T-cell (primary cell): ENCODE measurements at regions not wholly inside any gene's neighbourhood (a gene's known extent, or its start where the extent isn't known, plus 50 kb on each side); places are given as distances from the start of the nearest gene placed in this dataset.

Source experiments
- ATAC-seq, 4 experiments: fragments of 200-7000 bp in 3 of 4; fragments of 150-1000 bp in 1 of 4; cut with Tn5 transposase; replicated peaks in 1 of 4; 1 replicate in 3 of 4; 2 replicates in 1 of 4; pipeline ENCODE4 v1.10.0; 2021; ENCODE audit warnings: moderate library complexity in 3 of 4, mild to moderate bottlenecking in 2 of 4, moderate number of reproducible peaks in 1 of 4
- CTCF ChIA-PET, 2 donors: fragments of 300-600 bp; sonication (Branson Sonifier 250); formaldehyde crosslinking; loops; one replicate each; lab custom pipeline; 2022; ENCODE audit warnings: antibody characterized with exemption in 2 of 2; lab: Charles Lee
- POLR2A ChIA-PET, 2 donors: fragments of 300-600 bp; sonication (Branson Sonifier 250); formaldehyde crosslinking; loops; one replicate each; lab custom pipeline; 2022; ENCODE audit warnings: antibody characterized with exemption in 2 of 2; lab: Charles Lee
- DNase-seq, 35 experiments: peaks; one replicate each; pipeline versions ENCODE4 v3.0.0 to v3.0.0-alpha.2; 2013 to 2023
- H3K27ac ChIP-seq: one replicate; pipeline ENCODE4 v1.5.1; 2013; ENCODE audit warnings: low read length
- H3K27me3 ChIP-seq, 2 experiments: replicated peaks in 1 of 2; 1 replicate in 1 of 2; 2 replicates in 1 of 2; pipeline versions ENCODE4 v1.6.1 to v1.7.0; 2013; ENCODE audit warnings: low read length in 1 of 2, mixed read lengths in 1 of 2; ENCODE audit not compliant: control insufficient read depth in 2 of 2, insufficient read depth in 2 of 2; ENCODE audit errors: extremely low read depth in 1 of 2
- H3K36me3 ChIP-seq, 2 donors: 1 replicate in 1 of 2; 2 replicates in 1 of 2; pipeline versions ENCODE4 v1.6.1 to v1.7.0; 2013; ENCODE audit warnings: low read length in 1 of 2; ENCODE audit not compliant: control insufficient read depth in 2 of 2, insufficient read depth in 1 of 2; ENCODE audit errors: extremely low read depth in 1 of 2
- H3K4me1 ChIP-seq, 2 experiments: 1 replicate in 1 of 2; 2 replicates in 1 of 2; pipeline versions ENCODE4 v1.6.1 to v1.7.0; 2013; ENCODE audit warnings: low read length in 2 of 2, mixed read lengths in 1 of 2; ENCODE audit not compliant: insufficient read depth in 2 of 2, control insufficient read depth in 1 of 2; ENCODE audit errors: extremely low read depth in 1 of 2
- H3K4me3 ChIP-seq, 2 donors: 1 replicate in 1 of 2; 2 replicates in 1 of 2; pipeline versions ENCODE4 v1.5.1 to v1.7.0; 2013; ENCODE audit warnings: mild to moderate bottlenecking in 2 of 2, low read length in 1 of 2, moderate library complexity in 1 of 2; ENCODE audit not compliant: control insufficient read depth in 1 of 2; ENCODE audit errors: extremely low read depth in 1 of 2
- H3K9me3 ChIP-seq: 2 replicates; pipeline ENCODE4 v1.7.0; 2013
- H3K27ac Mint-ChIP-seq, 2 donors: one replicate each; pipeline ENCODE4 v1.8.0; 2020 to 2021; ENCODE audit warnings: mild to moderate bottlenecking in 2 of 2, mixed read lengths in 2 of 2
- H3K27me3 Mint-ChIP-seq, 2 donors: one replicate each; pipeline ENCODE4 v1.8.0; 2021 to 2022; ENCODE audit warnings: mixed read lengths in 2 of 2
- H3K36me3 Mint-ChIP-seq: one replicate; pipeline ENCODE4 v1.8.0; 2021; ENCODE audit warnings: mixed read lengths
- H3K4me1 Mint-ChIP-seq, 3 donors: one replicate each; pipeline ENCODE4 v1.8.0; 2020 to 2022; ENCODE audit warnings: mixed read lengths in 3 of 3, mild to moderate bottlenecking in 1 of 3
- H3K4me3 Mint-ChIP-seq, 3 donors: one replicate each; pipeline ENCODE4 v1.8.0; 2020 to 2022; ENCODE audit warnings: mild to moderate bottlenecking in 3 of 3, mixed read lengths in 3 of 3, moderate library complexity in 3 of 3
- H3K9me3 Mint-ChIP-seq, 3 donors: one replicate each; pipeline ENCODE4 v1.8.0; 2020 to 2022; ENCODE audit warnings: mixed read lengths in 3 of 3
- WGBS: methylation state at CpG from one replicate; pipeline ENCODE4 v1.1.5; 2013; ENCODE audit warnings: missing lambda C conversion rate; ENCODE audit not compliant: insufficient coverage; 5-methylcytosine and 5-hydroxymethylcytosine counted together

DNA sequence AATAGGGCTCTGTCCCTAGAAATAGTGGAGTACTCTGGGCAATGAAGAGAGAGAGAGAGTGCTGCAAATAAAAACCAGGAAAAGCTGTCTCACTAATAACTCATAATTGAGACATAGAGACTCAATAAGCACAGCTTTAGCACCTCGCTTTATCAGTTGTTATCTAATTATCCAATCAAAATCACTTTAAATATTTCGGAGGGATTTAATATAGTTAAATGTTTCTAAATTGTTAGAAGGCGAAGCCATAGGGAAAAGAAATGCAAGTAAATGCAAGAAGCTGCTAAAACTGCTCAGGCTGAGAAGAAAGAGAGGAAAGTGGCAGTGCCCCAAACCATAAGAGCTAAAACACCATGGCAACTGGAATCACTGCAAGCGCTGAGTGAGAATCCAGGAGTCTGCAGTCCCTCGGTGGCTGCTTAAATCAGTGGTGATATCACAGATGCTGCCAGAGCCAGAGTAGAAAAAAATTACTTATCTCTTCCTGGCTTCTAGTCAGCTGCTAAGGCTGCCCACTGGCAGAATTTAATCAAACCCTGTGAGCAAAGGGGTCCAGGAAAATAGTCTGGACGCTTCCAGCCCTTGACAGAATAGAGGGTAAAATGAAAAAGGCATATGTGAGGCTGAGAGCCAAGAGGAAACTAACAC is 150.4 kb upstream of the CHRM2 start:
- H3K4me1 Mint-ChIP-seq: no peaks in the 10 kb centered on the region
- ChIA-PET POLR2A (no interaction called here), CTCF (interaction anchor here in 1 of 2 donors (0.7 kb wide), 1 partner anchor 8 kb away, joined by 6 read pairs; no protein-coding TSS in a partner anchor)
- H3K27ac Mint-ChIP-seq: no peak overlapping the region
- H3K27me3 Mint-ChIP-seq: no peaks in the 10 kb centered on the region
- Histone ChIP-seq H3K4me1 (no peaks in the 10 kb centered on the region), H3K9me3 (no peaks in the 10 kb centered on the region), H3K36me3 (no peaks in the 10 kb centered on the region), H3K4me3 (no peak overlapping the region), H3K27ac (no peak overlapping the region), H3K27me3 (no peaks in the 10 kb centered on the region)
- no peak overlapping the region for H3K4me3 Mint-ChIP-seq
- H3K9me3 Mint-ChIP-seq: peaks cover 8 to 22% (median 20%) of the 10 kb centered on the region in 3 donors
- 90% methylated on average over 2 of the region's 6 CpGs for WGBS
- no peaks in the 10 kb centered on the region for H3K36me3 Mint-ChIP-seq
- ATAC-seq (no peak), DNase-seq (no peak)

DNA sequence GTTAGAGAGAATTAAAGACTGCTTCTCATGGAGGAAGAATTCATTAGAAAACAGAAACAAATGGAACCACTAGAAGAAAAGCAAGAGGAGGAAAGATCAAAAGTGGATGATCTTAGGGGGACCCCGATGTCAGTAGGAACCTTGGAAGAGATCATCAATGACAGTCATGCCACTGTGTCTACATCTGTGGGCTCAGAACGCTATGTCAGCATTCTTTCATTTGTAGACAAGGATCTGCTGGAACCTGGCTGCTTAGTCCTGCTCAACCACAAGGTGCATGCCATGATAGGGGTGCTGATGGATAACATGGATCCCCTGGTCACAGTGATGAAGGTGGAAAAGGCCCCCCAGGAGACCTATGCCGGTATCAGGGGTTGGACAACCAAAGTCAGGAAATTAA is 154.4 kb upstream of the CHRM2 start:
- Mint-ChIP-seq H3K4me1 (no peaks in the 10 kb centered on the region), H3K4me3 (no peak overlapping the region), H3K27ac (no peak overlapping the region), H3K36me3 (no peaks in the 10 kb centered on the region), H3K27me3 (no peaks in the 10 kb centered on the region), H3K9me3 (peaks cover 5 to 27% (median 19%) of the 10 kb centered on the region in 3 donors)
- no peak overlapping the region for H3K4me3 ChIP-seq
- DNase-seq (no peak), ATAC-seq (no peak)
- no peaks in the 10 kb centered on the region for H3K27me3 ChIP-seq
- WGBS: 82% methylated on average over 2 of the region's 3 CpGs
- ChIA-PET CTCF (no interaction called here), POLR2A (no interaction called here)
- no peaks in the 10 kb centered on the region for H3K9me3 ChIP-seq
- H3K27ac ChIP-seq: no peak overlapping the region
- no peaks in the 10 kb centered on the region for H3K4me1 ChIP-seq
- no peaks in the 10 kb centered on the region for H3K36me3 ChIP-seq

DNA sequence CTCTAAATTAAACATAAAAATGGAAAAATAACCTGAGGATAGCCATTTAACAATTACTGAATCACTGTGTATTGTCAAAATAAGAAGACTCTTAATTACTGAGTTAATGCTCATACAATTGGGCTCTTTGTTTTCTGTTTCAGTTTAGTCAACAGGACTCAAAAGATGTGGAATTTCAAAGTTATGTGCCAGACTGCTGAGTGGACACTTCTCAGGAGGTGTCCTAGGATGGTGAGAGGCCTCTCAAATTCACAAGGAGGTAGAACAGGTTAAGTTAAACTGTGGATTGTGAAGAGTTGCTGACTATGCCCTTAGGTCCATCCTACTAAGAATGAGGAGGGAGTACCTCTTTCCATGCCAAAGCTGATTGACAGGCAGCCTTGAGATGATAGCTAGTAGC is 157.7 kb upstream of the CHRM2 start:
- no peak overlapping the region for H3K4me3 ChIP-seq
- Mint-ChIP-seq H3K9me3 (peaks cover 9 to 20% (median 13%) of the 10 kb centered on the region in 3 donors), H3K4me3 (no peak overlapping the region), H3K27me3 (no peaks in the 10 kb centered on the region), H3K4me1 (no peaks in the 10 kb centered on the region), H3K36me3 (no peaks in the 10 kb centered on the region), H3K27ac (no peak overlapping the region)
- ATAC-seq (no peak), DNase-seq (no peak)
- no peak overlapping the region for H3K27ac ChIP-seq
- ChIA-PET POLR2A (no interaction called here), CTCF (no interaction called here)
- no peaks in the 10 kb centered on the region for H3K36me3 ChIP-seq
- no peaks in the 10 kb centered on the region for H3K4me1 ChIP-seq
- H3K27me3 ChIP-seq: no peaks in the 10 kb centered on the region
- H3K9me3 ChIP-seq: no peaks in the 10 kb centered on the region

DNA sequence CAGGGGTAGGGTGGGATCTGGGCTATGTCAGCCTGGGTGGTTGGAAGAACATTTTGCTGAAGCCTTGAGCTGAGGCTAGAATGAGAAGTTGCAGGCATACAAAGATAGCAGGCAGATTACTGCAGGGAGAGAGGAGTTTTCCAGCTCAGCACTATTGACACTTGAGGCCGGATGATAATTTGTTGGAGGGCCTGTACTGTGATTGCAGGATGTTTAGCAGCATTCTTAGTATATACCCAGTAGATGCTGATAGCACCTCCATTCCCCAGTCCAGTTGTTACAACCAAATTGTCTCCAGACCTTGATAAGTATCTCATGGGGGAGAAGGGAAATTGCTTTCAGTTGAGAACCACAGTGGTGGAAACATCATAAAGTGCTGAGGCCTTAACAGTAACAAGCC is 158.6 kb upstream of the CHRM2 start:
- ATAC-seq: no peak
- no peak overlapping the region for H3K27ac ChIP-seq
- no peak overlapping the region for H3K27ac Mint-ChIP-seq
- no peaks in the 10 kb centered on the region for H3K36me3 Mint-ChIP-seq
- CTCF ChIA-PET: no interaction called here
- no peaks in the 10 kb centered on the region for H3K27me3 Mint-ChIP-seq
- no peak overlapping the region for H3K4me3 ChIP-seq
- peaks cover 9 to 20% (median 13%) of the 10 kb centered on the region in 3 donors for H3K9me3 Mint-ChIP-seq
- H3K9me3 ChIP-seq: no peaks in the 10 kb centered on the region
- no CpG with 5 or more reads among the region's 1 CpG for WGBS
- H3K4me3 Mint-ChIP-seq: no peak overlapping the region
- DNase-seq: no peak
- H3K4me1 Mint-ChIP-seq: no peaks in the 10 kb centered on the region
- POLR2A ChIA-PET: no interaction called here
- H3K36me3 ChIP-seq: no peaks in the 10 kb centered on the region
- H3K27me3 ChIP-seq: no peaks in the 10 kb centered on the region
- no peaks in the 10 kb centered on the region for H3K4me1 ChIP-seq

DNA sequence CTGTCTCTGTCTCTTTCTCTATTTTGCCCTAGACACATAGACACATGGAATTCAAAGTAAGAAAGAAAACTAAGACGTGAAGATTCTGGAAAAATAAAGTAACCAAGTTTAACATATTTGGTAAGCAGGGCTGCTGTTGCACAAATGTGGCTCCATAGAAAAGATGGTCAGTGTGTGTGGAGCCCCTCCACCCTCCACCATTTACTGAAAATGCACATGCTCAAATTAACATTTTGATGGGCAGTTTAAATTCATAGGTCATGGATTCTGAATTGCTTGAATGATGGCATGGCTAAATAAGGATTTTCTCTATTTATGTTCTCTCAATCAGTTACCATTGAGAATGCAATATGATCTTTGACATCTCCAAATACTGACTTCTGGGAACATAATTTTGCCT is 165.5 kb upstream of the CHRM2 start:
- Histone ChIP-seq H3K27ac (no peak overlapping the region), H3K4me1 (no peaks in the 10 kb centered on the region), H3K9me3 (no peaks in the 10 kb centered on the region), H3K27me3 (no peaks in the 10 kb centered on the region), H3K36me3 (no peaks in the 10 kb centered on the region), H3K4me3 (no peak overlapping the region)
- no peak for DNase-seq
- ATAC-seq: no peak
- H3K9me3 Mint-ChIP-seq: peaks cover 2 to 8% (median 7%) of the 10 kb centered on the region in 3 donors
- H3K4me1 Mint-ChIP-seq: no peaks in the 10 kb centered on the region
- H3K4me3 Mint-ChIP-seq: no peak overlapping the region
- no peaks in the 10 kb centered on the region for H3K27me3 Mint-ChIP-seq
- no CpG with 5 or more reads among the region's 1 CpG for WGBS
- POLR2A ChIA-PET: no interaction called here
- H3K36me3 Mint-ChIP-seq: no peaks in the 10 kb centered on the region
- CTCF ChIA-PET: no interaction called here
- no peak overlapping the region for H3K27ac Mint-ChIP-seq

DNA sequence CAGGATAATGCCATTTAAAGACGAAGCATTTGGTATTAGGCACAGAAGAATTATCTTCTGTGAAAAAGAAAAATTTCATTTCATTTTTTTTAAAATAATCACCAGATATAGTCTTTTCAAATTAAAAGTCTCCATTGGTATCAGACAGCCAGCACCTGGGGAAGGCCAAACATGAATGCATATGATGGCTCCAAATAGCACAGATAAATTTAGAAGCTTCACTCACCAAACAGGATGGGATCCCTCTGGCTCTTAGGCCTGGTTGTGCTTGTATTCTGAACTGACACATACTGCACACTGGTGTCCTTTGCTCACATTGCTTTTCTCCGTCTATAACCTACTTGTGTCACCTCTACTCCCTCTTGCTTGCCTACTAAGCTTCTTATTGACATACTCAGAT is 169.5 kb upstream of the CHRM2 start:
- H3K4me3 ChIP-seq: no peak overlapping the region
- H3K9me3 ChIP-seq: no peaks in the 10 kb centered on the region
- no peaks in the 10 kb centered on the region for H3K36me3 Mint-ChIP-seq
- H3K27me3 ChIP-seq: no peaks in the 10 kb centered on the region
- ChIA-PET CTCF (no interaction called here), POLR2A (no interaction called here)
- H3K27ac Mint-ChIP-seq: no peak overlapping the region
- H3K36me3 ChIP-seq: no peaks in the 10 kb centered on the region
- WGBS: no CpG with 5 or more reads among the region's 2 CpGs
- H3K27ac ChIP-seq: no peak overlapping the region
- DNase-seq (no peak), ATAC-seq (no peak)
- peaks cover 2 to 9% (median 3%) of the 10 kb centered on the region in 3 donors for H3K9me3 Mint-ChIP-seq
- no peaks in the 10 kb centered on the region for H3K27me3 Mint-ChIP-seq
- H3K4me1 Mint-ChIP-seq: no peaks in the 10 kb centered on the region
- no peaks in the 10 kb centered on the region for H3K4me1 ChIP-seq
- H3K4me3 Mint-ChIP-seq: no peak overlapping the region

DNA sequence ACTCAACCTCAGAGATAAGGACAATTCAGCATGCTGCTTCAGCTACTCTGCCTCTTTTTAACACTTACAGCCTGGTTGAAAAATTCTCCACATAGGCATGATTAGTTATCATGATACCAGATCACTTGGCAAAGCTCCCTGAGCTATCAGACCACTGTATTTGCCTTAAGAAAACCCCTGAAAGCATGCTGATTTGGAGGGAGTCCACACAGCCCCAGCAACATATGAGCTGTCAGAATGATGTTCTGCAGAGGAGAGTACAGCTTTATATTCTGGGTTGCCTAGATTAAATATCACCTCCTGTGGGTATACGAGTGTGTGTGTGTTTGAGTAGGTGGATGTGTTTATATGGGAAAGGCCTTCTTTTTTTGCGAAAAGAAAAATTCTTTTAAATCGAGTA is 170.2 kb upstream of the CHRM2 start:
- no peak for ATAC-seq
- no CpG with 5 or more reads among the region's 3 CpGs for WGBS

More for the DNA sequence above, 170.2 kb upstream of the CHRM2 start:
- H3K36me3 ChIP-seq: no peaks in the 10 kb centered on the region
- no peak overlapping the region for H3K4me3 ChIP-seq
- H3K4me1 ChIP-seq: no peaks in the 10 kb centered on the region
- no peak for DNase-seq
- H3K9me3 Mint-ChIP-seq: peaks cover 2 to 12% (median 3%) of the 10 kb centered on the region in 3 donors
- POLR2A ChIA-PET: no interaction called here
- no peaks in the 10 kb centered on the region for H3K9me3 ChIP-seq
- H3K27me3 Mint-ChIP-seq: no peaks in the 10 kb centered on the region
- H3K4me3 Mint-ChIP-seq: no peak overlapping the region
- H3K4me1 Mint-ChIP-seq: no peaks in the 10 kb centered on the region
- no peaks in the 10 kb centered on the region for H3K36me3 Mint-ChIP-seq
- H3K27ac ChIP-seq: no peak overlapping the region
- H3K27ac Mint-ChIP-seq: no peak overlapping the region
- CTCF ChIA-PET: no interaction called here
- H3K27me3 ChIP-seq: no peaks in the 10 kb centered on the region
